ENCODE measurements at regions not wholly inside any gene's neighbourhood (a gene's known extent, or its start where the extent isn't known, plus 50 kb on each side); places are given as distances from the start of the nearest gene placed in this dataset.

DNA sequence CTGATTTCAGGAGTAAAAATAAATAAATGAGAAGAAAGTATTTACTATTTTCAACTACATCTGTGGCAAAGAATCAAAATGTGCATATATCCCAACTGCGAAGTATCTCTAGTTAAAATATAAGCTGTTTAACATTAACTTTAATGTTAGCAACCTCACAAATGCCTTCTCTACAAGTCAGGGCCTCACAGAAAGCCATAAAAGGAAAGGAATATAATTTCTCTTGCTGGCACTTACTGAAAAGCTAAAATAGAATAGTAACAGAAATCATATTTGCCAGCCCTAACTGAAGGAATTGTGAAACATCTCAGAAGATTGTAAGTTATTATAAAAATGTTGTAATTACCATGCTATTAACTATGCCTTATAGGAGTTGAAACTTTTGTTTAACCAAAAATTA, 65.1 kb upstream of the MBNL1 start:
- ATAC-seq (no peak), DNase-seq (ENCODE audit: low read depth, low spot score) (no peak)
- CTCF ChIA-PET = no interaction called here
- no peaks in the 10 kb centered on the region for H3K9me3 ChIP-seq (ENCODE audit: control insufficient read depth, insufficient read depth, low read depth, low read length)
- no peaks in the 10 kb centered on the region for H3K27me3 ChIP-seq (ENCODE audit: control insufficient read depth, insufficient read depth, low read length)
- POLR2A ChIA-PET = no interaction called here
- H3K4me1 ChIP-seq (ENCODE audit: control insufficient read depth, insufficient read depth, low read length) = 0 out of 2 replicates have a peak, but pooled peaks cover 3% of the 10 kb centered on the region
- in situ Hi-C loops (cut with HindIII; ENCODE audit: low pct_unique_long_range_greater_than_20kb, low sequenced_read_pairs) = no loop called here
- no TSS peak for BruUV-seq (replicated peaks)
- TF ChIP-seq, protein P1, sequence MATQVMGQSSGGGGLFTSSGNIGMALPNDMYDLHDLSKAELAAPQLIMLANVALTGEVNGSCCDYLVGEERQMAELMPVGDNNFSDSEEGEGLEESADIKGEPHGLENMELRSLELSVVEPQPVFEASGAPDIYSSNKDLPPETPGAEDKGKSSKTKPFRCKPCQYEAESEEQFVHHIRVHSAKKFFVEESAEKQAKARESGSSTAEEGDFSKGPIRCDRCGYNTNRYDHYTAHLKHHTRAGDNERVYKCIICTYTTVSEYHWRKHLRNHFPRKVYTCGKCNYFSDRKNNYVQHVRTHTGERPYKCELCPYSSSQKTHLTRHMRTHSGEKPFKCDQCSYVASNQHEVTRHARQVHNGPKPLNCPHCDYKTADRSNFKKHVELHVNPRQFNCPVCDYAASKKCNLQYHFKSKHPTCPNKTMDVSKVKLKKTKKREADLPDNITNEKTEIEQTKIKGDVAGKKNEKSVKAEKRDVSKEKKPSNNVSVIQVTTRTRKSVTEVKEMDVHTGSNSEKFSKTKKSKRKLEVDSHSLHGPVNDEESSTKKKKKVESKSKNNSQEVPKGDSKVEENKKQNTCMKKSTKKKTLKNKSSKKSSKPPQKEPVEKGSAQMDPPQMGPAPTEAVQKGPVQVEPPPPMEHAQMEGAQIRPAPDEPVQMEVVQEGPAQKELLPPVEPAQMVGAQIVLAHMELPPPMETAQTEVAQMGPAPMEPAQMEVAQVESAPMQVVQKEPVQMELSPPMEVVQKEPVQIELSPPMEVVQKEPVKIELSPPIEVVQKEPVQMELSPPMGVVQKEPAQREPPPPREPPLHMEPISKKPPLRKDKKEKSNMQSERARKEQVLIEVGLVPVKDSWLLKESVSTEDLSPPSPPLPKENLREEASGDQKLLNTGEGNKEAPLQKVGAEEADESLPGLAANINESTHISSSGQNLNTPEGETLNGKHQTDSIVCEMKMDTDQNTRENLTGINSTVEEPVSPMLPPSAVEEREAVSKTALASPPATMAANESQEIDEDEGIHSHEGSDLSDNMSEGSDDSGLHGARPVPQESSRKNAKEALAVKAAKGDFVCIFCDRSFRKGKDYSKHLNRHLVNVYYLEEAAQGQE (IDR thresholded peaks at IDR 0.05; ENCODE audit: insufficient read depth in 1 of 2, low read depth in 2 of 2, low read length in 1 of 2) = no peak
- TF ChIP-seq POLR2AphosphoS5 (IDR thresholded peaks at IDR 0.05; ENCODE audit: low read depth, low read length) (no peak), TCF7L2 (IDR thresholded peaks at IDR 0.05; ENCODE audit: low read depth, low read length) (no peak), SIN3A (IDR thresholded peaks at IDR 0.05; ENCODE audit: borderline replicate concordance, insufficient read depth, low read depth, low read length) (no peak)
- TF ChIP-seq, protein P2, sequence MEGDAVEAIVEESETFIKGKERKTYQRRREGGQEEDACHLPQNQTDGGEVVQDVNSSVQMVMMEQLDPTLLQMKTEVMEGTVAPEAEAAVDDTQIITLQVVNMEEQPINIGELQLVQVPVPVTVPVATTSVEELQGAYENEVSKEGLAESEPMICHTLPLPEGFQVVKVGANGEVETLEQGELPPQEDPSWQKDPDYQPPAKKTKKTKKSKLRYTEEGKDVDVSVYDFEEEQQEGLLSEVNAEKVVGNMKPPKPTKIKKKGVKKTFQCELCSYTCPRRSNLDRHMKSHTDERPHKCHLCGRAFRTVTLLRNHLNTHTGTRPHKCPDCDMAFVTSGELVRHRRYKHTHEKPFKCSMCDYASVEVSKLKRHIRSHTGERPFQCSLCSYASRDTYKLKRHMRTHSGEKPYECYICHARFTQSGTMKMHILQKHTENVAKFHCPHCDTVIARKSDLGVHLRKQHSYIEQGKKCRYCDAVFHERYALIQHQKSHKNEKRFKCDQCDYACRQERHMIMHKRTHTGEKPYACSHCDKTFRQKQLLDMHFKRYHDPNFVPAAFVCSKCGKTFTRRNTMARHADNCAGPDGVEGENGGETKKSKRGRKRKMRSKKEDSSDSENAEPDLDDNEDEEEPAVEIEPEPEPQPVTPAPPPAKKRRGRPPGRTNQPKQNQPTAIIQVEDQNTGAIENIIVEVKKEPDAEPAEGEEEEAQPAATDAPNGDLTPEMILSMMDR (IDR thresholded peaks at IDR 0.05) = no peak
- no peaks in the 10 kb centered on the region for H3K36me3 ChIP-seq (ENCODE audit: control insufficient read depth, insufficient read depth, low read length)
- intact Hi-C loops (cut with micrococcal nuclease; ENCODE audit: unreplicated experiment) = no loop called here
- no peak overlapping the region for H3K4me3 ChIP-seq (ENCODE audit: low read depth in 2 of 2, low read length in 2 of 2)
- H3K27ac ChIP-seq (ENCODE audit: low read length) = no peak overlapping the region

DNA sequence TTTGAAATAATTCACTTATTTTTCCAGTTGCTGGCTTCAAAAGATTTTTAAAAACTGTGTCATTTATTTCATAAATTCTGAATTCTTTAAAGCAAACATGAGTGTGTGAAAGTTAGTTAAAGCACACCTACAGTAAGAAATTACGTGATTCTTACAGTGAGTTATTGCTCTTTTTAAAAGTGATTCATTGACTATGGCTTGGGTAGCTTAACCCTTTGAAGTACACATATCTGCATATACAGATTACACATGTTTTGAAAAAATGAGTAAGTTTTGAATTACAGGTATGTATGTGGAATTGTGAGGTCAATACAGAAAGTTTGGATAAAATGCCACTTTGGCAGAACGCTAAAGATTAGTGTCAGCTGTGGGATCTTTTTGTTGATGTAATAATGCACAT, 64.5 kb upstream of the MBNL1 start:
- in situ Hi-C loops (cut with HindIII; ENCODE audit: low pct_unique_long_range_greater_than_20kb, low sequenced_read_pairs) (no loop called here), intact Hi-C loops (cut with micrococcal nuclease; ENCODE audit: unreplicated experiment) (no loop called here)
- H3K27ac ChIP-seq (ENCODE audit: low read length) = no peak overlapping the region
- no peaks in the 10 kb centered on the region for H3K9me3 ChIP-seq (ENCODE audit: control insufficient read depth, insufficient read depth, low read depth, low read length)
- no peak overlapping the region for H3K4me3 ChIP-seq (ENCODE audit: low read depth in 2 of 2, low read length in 2 of 2)
- ATAC-seq (no peak), DNase-seq (ENCODE audit: low read depth, low spot score) (no peak)
- 0 out of 2 replicates have a peak, but pooled peaks cover 3% of the 10 kb centered on the region for H3K4me1 ChIP-seq (ENCODE audit: control insufficient read depth, insufficient read depth, low read length)
- ChIA-PET CTCF (no interaction called here), POLR2A (no interaction called here)
- TF ChIP-seq, protein P1 (IDR thresholded peaks at IDR 0.05; ENCODE audit: insufficient read depth in 1 of 2, low read depth in 2 of 2, low read length in 1 of 2) = no peak
- no peak for TF ChIP-seq SIN3A (IDR thresholded peaks at IDR 0.05; ENCODE audit: borderline replicate concordance, insufficient read depth, low read depth, low read length)
- TF ChIP-seq TCF7L2 (IDR thresholded peaks at IDR 0.05; ENCODE audit: low read depth, low read length) = no peak
- TF ChIP-seq, protein P2 (IDR thresholded peaks at IDR 0.05) = no peak
- TF ChIP-seq POLR2AphosphoS5 (IDR thresholded peaks at IDR 0.05; ENCODE audit: low read depth, low read length) = no peak
- no peaks in the 10 kb centered on the region for H3K27me3 ChIP-seq (ENCODE audit: control insufficient read depth, insufficient read depth, low read length)
- H3K36me3 ChIP-seq (ENCODE audit: control insufficient read depth, insufficient read depth, low read length) = no peaks in the 10 kb centered on the region
- no TSS peak for BruUV-seq (replicated peaks)
